ENCODE measurements at regions not wholly inside any gene's neighbourhood (a gene's known extent, or its start where the extent isn't known, plus 50 kb on each side); places are given as distances from the start of the nearest gene placed in this dataset.

GRCh38 chr15:97235611-97235985 lies 724.9 kb upstream of the ARRDC4 start:
- no peaks in the 10 kb centered on the region; a peak in 1 of 5 replicates for H3K4me1 ChIP-seq (replicated peaks in 1 of 2; ENCODE audit: control insufficient read depth in 2 of 2, insufficient read depth in 2 of 2, low read length in 2 of 2)
- no peaks in the 10 kb centered on the region for H3K9me3 ChIP-seq (replicated peaks; ENCODE audit: control insufficient read depth, insufficient read depth, low read depth, low read length)
- 1% methylated on average over 7 of the region's 7 CpGs for WGBS (ENCODE audit: insufficient coverage, low coverage, missing lambda C conversion rate)
- no peaks in the 10 kb centered on the region for H3K79me2 ChIP-seq (ENCODE audit: control insufficient read depth, insufficient read depth, low read length)
- H3K9me1 ChIP-seq (ENCODE audit: control insufficient read depth, insufficient read depth, low read length): no peaks in the 10 kb centered on the region
- H3K27me3 ChIP-seq (ENCODE audit: control insufficient read depth in 2 of 2, insufficient read depth in 2 of 2, low read length in 2 of 2): no peaks in the 10 kb centered on the region
- intact Hi-C loops (cut with micrococcal nuclease): loop anchor here (5.0 to 10.0 kb wide), 4 partner anchors 741 to 1973 kb away; no protein-coding TSS in a partner anchor
- no peak overlapping the region for H3K27ac ChIP-seq (ENCODE audit: extremely low read depth, low read depth, low read length)
- FAIRE-seq (no peak), DNase-seq (ENCODE audit: extremely low read depth in 1 of 4, low spot score in 3 of 4) (no peak), ATAC-seq (no peak)
- H2AFZ ChIP-seq (ENCODE audit: low read depth, low read length): no peak overlapping the region
- no TSS peak for BruUV-seq (replicated peaks)
- H3K36me3 ChIP-seq (ENCODE audit: control insufficient read depth, insufficient read depth, low read length): no peaks in the 10 kb centered on the region
- H3K9ac ChIP-seq (ENCODE audit: insufficient read depth in 1 of 2, low read depth in 2 of 2, low read length in 2 of 2): no peak overlapping the region
- H3K4me3 ChIP-seq: no peak overlapping the region
- H3K4me2 ChIP-seq (ENCODE audit: insufficient read depth, low read length): no peak overlapping the region
- ChIA-PET CTCF (ENCODE audit: low intra/inter-chr PET ratio) (no interaction called here), POLR2A (no interaction called here)
- no peaks in the 10 kb centered on the region for H4K20me1 ChIP-seq (replicated peaks; ENCODE audit: control insufficient read depth, insufficient read depth, low read length)
- in situ Hi-C loops (cut with MboI): loop anchor here (10.0 to 25.0 kb wide), 3 partner anchors 898 to 1971 kb away; partner anchors contain the start of gene NR2F2
- TF ChIP-seq NR2F6 (CRISPR knock-in tag; IDR thresholded peaks at IDR 0.05): no peak
- TF ChIP-seq MAZ (CRISPR knock-in tag; conservative IDR thresholded peaks at IDR 0.05 in 1 of 2, IDR thresholded peaks at IDR 0.05 in 1 of 2): no peak
- TF ChIP-seq, protein P1, sequence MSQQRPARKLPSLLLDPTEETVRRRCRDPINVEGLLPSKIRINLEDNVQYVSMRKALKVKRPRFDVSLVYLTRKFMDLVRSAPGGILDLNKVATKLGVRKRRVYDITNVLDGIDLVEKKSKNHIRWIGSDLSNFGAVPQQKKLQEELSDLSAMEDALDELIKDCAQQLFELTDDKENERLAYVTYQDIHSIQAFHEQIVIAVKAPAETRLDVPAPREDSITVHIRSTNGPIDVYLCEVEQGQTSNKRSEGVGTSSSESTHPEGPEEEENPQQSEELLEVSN (IDR thresholded peaks at IDR 0.05; ENCODE audit: borderline replicate concordance in 1 of 2, extremely low read depth in 1 of 2, insufficient read depth in 1 of 2, insufficient read length in 1 of 2, low read depth in 1 of 2, low read length in 1 of 2, poor library complexity in 1 of 2, severe bottlenecking in 1 of 2): no peak
- TF ChIP-seq, protein P2, sequence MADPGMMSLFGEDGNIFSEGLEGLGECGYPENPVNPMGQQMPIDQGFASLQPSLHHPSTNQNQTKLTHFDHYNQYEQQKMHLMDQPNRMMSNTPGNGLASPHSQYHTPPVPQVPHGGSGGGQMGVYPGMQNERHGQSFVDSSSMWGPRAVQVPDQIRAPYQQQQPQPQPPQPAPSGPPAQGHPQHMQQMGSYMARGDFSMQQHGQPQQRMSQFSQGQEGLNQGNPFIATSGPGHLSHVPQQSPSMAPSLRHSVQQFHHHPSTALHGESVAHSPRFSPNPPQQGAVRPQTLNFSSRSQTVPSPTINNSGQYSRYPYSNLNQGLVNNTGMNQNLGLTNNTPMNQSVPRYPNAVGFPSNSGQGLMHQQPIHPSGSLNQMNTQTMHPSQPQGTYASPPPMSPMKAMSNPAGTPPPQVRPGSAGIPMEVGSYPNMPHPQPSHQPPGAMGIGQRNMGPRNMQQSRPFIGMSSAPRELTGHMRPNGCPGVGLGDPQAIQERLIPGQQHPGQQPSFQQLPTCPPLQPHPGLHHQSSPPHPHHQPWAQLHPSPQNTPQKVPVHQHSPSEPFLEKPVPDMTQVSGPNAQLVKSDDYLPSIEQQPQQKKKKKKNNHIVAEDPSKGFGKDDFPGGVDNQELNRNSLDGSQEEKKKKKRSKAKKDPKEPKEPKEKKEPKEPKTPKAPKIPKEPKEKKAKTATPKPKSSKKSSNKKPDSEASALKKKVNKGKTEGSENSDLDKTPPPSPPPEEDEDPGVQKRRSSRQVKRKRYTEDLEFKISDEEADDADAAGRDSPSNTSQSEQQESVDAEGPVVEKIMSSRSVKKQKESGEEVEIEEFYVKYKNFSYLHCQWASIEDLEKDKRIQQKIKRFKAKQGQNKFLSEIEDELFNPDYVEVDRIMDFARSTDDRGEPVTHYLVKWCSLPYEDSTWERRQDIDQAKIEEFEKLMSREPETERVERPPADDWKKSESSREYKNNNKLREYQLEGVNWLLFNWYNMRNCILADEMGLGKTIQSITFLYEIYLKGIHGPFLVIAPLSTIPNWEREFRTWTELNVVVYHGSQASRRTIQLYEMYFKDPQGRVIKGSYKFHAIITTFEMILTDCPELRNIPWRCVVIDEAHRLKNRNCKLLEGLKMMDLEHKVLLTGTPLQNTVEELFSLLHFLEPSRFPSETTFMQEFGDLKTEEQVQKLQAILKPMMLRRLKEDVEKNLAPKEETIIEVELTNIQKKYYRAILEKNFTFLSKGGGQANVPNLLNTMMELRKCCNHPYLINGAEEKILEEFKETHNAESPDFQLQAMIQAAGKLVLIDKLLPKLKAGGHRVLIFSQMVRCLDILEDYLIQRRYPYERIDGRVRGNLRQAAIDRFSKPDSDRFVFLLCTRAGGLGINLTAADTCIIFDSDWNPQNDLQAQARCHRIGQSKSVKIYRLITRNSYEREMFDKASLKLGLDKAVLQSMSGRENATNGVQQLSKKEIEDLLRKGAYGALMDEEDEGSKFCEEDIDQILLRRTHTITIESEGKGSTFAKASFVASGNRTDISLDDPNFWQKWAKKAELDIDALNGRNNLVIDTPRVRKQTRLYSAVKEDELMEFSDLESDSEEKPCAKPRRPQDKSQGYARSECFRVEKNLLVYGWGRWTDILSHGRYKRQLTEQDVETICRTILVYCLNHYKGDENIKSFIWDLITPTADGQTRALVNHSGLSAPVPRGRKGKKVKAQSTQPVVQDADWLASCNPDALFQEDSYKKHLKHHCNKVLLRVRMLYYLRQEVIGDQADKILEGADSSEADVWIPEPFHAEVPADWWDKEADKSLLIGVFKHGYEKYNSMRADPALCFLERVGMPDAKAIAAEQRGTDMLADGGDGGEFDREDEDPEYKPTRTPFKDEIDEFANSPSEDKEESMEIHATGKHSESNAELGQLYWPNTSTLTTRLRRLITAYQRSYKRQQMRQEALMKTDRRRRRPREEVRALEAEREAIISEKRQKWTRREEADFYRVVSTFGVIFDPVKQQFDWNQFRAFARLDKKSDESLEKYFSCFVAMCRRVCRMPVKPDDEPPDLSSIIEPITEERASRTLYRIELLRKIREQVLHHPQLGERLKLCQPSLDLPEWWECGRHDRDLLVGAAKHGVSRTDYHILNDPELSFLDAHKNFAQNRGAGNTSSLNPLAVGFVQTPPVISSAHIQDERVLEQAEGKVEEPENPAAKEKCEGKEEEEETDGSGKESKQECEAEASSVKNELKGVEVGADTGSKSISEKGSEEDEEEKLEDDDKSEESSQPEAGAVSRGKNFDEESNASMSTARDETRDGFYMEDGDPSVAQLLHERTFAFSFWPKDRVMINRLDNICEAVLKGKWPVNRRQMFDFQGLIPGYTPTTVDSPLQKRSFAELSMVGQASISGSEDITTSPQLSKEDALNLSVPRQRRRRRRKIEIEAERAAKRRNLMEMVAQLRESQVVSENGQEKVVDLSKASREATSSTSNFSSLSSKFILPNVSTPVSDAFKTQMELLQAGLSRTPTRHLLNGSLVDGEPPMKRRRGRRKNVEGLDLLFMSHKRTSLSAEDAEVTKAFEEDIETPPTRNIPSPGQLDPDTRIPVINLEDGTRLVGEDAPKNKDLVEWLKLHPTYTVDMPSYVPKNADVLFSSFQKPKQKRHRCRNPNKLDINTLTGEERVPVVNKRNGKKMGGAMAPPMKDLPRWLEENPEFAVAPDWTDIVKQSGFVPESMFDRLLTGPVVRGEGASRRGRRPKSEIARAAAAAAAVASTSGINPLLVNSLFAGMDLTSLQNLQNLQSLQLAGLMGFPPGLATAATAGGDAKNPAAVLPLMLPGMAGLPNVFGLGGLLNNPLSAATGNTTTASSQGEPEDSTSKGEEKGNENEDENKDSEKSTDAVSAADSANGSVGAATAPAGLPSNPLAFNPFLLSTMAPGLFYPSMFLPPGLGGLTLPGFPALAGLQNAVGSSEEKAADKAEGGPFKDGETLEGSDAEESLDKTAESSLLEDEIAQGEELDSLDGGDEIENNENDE (IDR thresholded peaks at IDR 0.05; ENCODE audit: low read depth, low read length): no peak
- TF ChIP-seq, protein P3, sequence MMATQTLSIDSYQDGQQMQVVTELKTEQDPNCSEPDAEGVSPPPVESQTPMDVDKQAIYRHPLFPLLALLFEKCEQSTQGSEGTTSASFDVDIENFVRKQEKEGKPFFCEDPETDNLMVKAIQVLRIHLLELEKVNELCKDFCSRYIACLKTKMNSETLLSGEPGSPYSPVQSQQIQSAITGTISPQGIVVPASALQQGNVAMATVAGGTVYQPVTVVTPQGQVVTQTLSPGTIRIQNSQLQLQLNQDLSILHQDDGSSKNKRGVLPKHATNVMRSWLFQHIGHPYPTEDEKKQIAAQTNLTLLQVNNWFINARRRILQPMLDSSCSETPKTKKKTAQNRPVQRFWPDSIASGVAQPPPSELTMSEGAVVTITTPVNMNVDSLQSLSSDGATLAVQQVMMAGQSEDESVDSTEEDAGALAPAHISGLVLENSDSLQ (IDR thresholded peaks at IDR 0.05): no peak
- TF ChIP-seq POLR3G (IDR thresholded peaks at IDR 0.05; ENCODE audit: extremely low read depth, insufficient read length, insufficient replicate concordance): no peak
- TF ChIP-seq WHSC1 (IDR thresholded peaks at IDR 0.05; ENCODE audit: low read length): no peak
- TF ChIP-seq ZNF41 (CRISPR knock-in tag; conservative IDR thresholded peaks at IDR 0.05): no peak

Data from K562 (cell line).